ENCODE measurements at regions not wholly inside any gene's neighbourhood (a gene's known extent, or its start where the extent isn't known, plus 50 kb on each side); places are given as distances from the start of the nearest gene placed in this dataset.

GRCh38 chr18:68121826-68122225 lies 593.1 kb downstream of the TMX3 start:
- DNase-seq (ENCODE audit: low read depth, low spot score), result no peak

- no peak for DNase-seq (ENCODE audit: low read depth, low spot score)
These were observed 593.6 kb downstream of the TMX3 start for GRCh38 chr18:68121308-68121707.

GRCh38 chr18:68114989-68115388 lies 598.5 kb upstream of the DSEL start:
- DNase-seq (ENCODE audit: low read depth, low spot score), result no peak

- DNase-seq (ENCODE audit: low read depth, low spot score), result no peak
These were observed 587.5 kb upstream of the DSEL start for GRCh38 chr18:68104036-68104435.

- DNase-seq (ENCODE audit: low read depth, low spot score), result peak; percentile 37
These were observed 587.0 kb upstream of the DSEL start for GRCh38 chr18:68103561-68103960.

- DNase-seq (ENCODE audit: low read depth, low spot score), result no peak
These were observed 585.6 kb upstream of the DSEL start for GRCh38 chr18:68102117-68102516.

GRCh38 chr18:68098655-68099054 lies 582.1 kb upstream of the DSEL start:
- DNase-seq (ENCODE audit: low read depth, low spot score), result no peak

- DNase-seq (ENCODE audit: low read depth, low spot score), result no peak
These were observed 570.0 kb upstream of the DSEL start for GRCh38 chr18:68086481-68086880.

- no peak for DNase-seq (ENCODE audit: low read depth, low spot score)
These were observed 568.7 kb upstream of the DSEL start for GRCh38 chr18:68085251-68085650.

- no peak for DNase-seq (ENCODE audit: low read depth, low spot score)
These were observed 567.3 kb upstream of the DSEL start for GRCh38 chr18:68083776-68084175.

- DNase-seq (ENCODE audit: low read depth, low spot score), result peak; percentile 43
These were observed 566.6 kb upstream of the DSEL start for GRCh38 chr18:68083131-68083530.

GRCh38 chr18:68072744-68073143 lies 556.2 kb upstream of the DSEL start:
- DNase-seq (ENCODE audit: low read depth, low spot score), result no peak

- no peak for DNase-seq (ENCODE audit: low read depth, low spot score)
These were observed 544.4 kb upstream of the DSEL start for GRCh38 chr18:68060871-68061270.

- DNase-seq (ENCODE audit: low read depth, low spot score), result no peak
These were observed 540.4 kb upstream of the DSEL start for GRCh38 chr18:68056936-68057335.

GRCh38 chr18:68054669-68055068 lies 538.1 kb upstream of the DSEL start:
- DNase-seq (ENCODE audit: low read depth, low spot score), result no peak

- no peak for DNase-seq (ENCODE audit: low read depth, low spot score)
These were observed 536.8 kb upstream of the DSEL start for GRCh38 chr18:68053290-68053689.

- no peak for DNase-seq (ENCODE audit: low read depth, low spot score)
These were observed 524.8 kb upstream of the DSEL start for GRCh38 chr18:68041327-68041726.

- no peak for DNase-seq (ENCODE audit: low read depth, low spot score)
These were observed 523.7 kb upstream of the DSEL start for GRCh38 chr18:68040198-68040597.

- peak; percentile 26 for DNase-seq (ENCODE audit: low read depth, low spot score)
These were observed 519.4 kb upstream of the DSEL start for GRCh38 chr18:68035774-68036522.

GRCh38 chr18:68034296-68034695 lies 517.8 kb upstream of the DSEL start:
- DNase-seq (ENCODE audit: low read depth, low spot score), result no peak

GRCh38 chr18:68033466-68033865 lies 516.9 kb upstream of the DSEL start:
- no peak for DNase-seq (ENCODE audit: low read depth, low spot score)

- DNase-seq (ENCODE audit: low read depth, low spot score), result no peak
These were observed 508.2 kb upstream of the DSEL start for GRCh38 chr18:68024716-68025115.

- no peak for DNase-seq (ENCODE audit: low read depth, low spot score)
These were observed 500.9 kb upstream of the DSEL start for GRCh38 chr18:68017385-68017784.

- DNase-seq (ENCODE audit: low read depth, low spot score), result no peak
These were observed 481.0 kb upstream of the DSEL start for GRCh38 chr18:67997496-67997895.
